Ishikawa (cell line): ENCODE measurements at regions not wholly inside any gene's neighbourhood (a gene's known extent, or its start where the extent isn't known, plus 50 kb on each side); places are given as distances from the start of the nearest gene placed in this dataset.

ENCODE experiments used
- CEBPB ChIP-seq: IDR thresholded peaks from 2 replicates; pipeline ENCODE4 v1.6.1; 2012
- CREB1 ChIP-seq: IDR thresholded peaks from 2 replicates; pipeline ENCODE4 v1.6.1; 2012; ENCODE audit warnings: low read depth
- EGR1 ChIP-seq: IDR thresholded peaks from 2 replicates; pipeline ENCODE4 v1.6.1; 2012
- EP300 ChIP-seq: IDR thresholded peaks from 2 replicates; pipeline ENCODE4 v1.6.1; 2012; ENCODE audit warnings: borderline replicate concordance
- FOXM1 ChIP-seq: IDR thresholded peaks from 2 replicates; pipeline ENCODE4 v1.6.1; 2012; ENCODE audit warnings: low read depth, borderline replicate concordance
- MAX ChIP-seq: IDR thresholded peaks from 2 replicates; pipeline ENCODE4 v1.6.1; 2012
- NFIC ChIP-seq: IDR thresholded peaks from 2 replicates; pipeline ENCODE4 v1.6.1; 2012
- RAD21 ChIP-seq: IDR thresholded peaks from 2 replicates; pipeline ENCODE4 v1.6.1; 2012; ENCODE audit warnings: low read depth
- REST ChIP-seq: IDR thresholded peaks from 2 replicates; pipeline ENCODE4 v1.6.1; 2012; ENCODE audit warnings: low read depth, mild to moderate bottlenecking
- TAF1 ChIP-seq: IDR thresholded peaks from 2 replicates; pipeline ENCODE4 v1.6.1; 2012; ENCODE audit warnings: low read depth, mild to moderate bottlenecking
- TCF12 ChIP-seq: IDR thresholded peaks from 2 replicates; pipeline ENCODE4 v1.6.1; 2012; ENCODE audit warnings: low read depth
- TEAD4 ChIP-seq: IDR thresholded peaks from 2 replicates; pipeline ENCODE4 v1.6.1; 2012
- USF1 ChIP-seq: IDR thresholded peaks from 2 replicates; pipeline ENCODE4 v1.6.1; 2012
- YY1 ChIP-seq: IDR thresholded peaks from 2 replicates; pipeline ENCODE4 v1.6.1; 2012; ENCODE audit warnings: low read depth
- ZBTB7A ChIP-seq: IDR thresholded peaks from 2 replicates; pipeline ENCODE4 v1.6.1; 2012; ENCODE audit warnings: low read depth

GRCh38 chr12:98319716-98320425 is 195.5 kb upstream of the TMPO start:
- TF ChIP-seq EGR1 = no peak
- no peak for TF ChIP-seq CEBPB

- TF ChIP-seq RAD21 (no peak), ZBTB7A (no peak), NFIC (no peak), TAF1 (no peak), MAX (no peak), TEAD4 (no peak), FOXM1 (no peak), EP300 (no peak), USF1 (no peak), EGR1 (no peak), CREB1 (no peak), TCF12 (no peak), REST (no peak), CEBPB (no peak), YY1 (no peak)
Observed at GRCh38 chr12:98325003-98325402, 190.4 kb upstream of the TMPO start.

- TF ChIP-seq FOXM1 (no peak), MAX (no peak), USF1 (no peak), TAF1 (no peak), EP300 (no peak), CEBPB (no peak), EGR1 (no peak), RAD21 (no peak), CREB1 (no peak), YY1 (no peak), TCF12 (no peak), ZBTB7A (no peak), NFIC (no peak), TEAD4 (no peak), REST (no peak)
Observed at GRCh38 chr12:98328467-98328866, 186.9 kb upstream of the TMPO start.

DNA sequence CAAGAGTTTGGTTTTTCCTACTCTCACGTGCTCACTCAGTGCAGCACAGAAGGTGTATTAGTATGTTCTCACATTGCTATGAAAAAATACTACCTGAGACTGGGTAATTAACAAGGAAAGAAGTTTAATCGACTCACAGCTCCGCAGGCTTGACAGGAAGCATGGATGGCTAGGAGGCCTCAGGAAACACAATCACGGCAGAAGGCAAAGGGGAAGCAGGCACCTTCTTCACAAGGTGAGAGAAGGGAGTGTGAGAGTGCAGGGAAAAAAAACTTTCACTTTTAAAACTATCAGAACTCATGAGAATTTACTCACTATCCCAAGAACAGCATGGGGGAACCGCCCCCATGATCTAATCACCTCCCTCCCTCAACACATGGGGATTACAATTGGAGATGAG is 185.8 kb upstream of the TMPO start:
- TF ChIP-seq USF1 (no peak), REST (no peak)

DNA sequence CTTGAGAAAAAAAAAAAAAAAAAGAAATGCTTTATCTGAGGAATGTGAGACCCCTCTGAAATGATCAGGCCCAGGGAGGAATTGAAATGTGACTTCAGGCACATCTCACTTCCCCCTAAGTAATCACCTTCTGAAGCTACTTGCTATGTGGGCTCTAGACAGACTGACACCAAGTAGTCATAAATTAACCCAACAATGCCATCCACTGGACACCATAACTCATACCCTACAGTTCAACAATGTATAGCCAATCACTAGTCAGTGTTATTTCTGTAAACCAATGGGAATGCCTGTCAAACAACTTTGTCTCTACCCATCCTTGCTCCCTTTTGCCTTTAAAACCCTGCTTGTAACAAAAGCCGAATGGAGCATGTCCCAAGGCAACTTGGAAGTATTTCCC is 182.7 kb upstream of the TMPO start:
- TF ChIP-seq ZBTB7A (no peak), MAX (no peak), CEBPB (no peak), YY1 (no peak), RAD21 (no peak), EGR1 (no peak), TEAD4 (no peak), CREB1 (no peak), TAF1 (no peak), USF1 (no peak), NFIC (no peak), REST (no peak), EP300 (no peak), TCF12 (no peak)
